IPS-NIHi11 (cell line): ENCODE measurements at regions not wholly inside any gene's neighbourhood (a gene's known extent, or its start where the extent isn't known, plus 50 kb on each side); places are given as distances from the start of the nearest gene placed in this dataset.

Source experiments
- DNase-seq: peaks from one replicate; pipeline ENCODE4 v3.0.0; 2012; ENCODE audit warnings: mixed read lengths, low spot score

- DNase-seq: no peak
Measured at GRCh38 chr4:147054228-147054872, 108.7 kb upstream of the TTC29 start.

DNA sequence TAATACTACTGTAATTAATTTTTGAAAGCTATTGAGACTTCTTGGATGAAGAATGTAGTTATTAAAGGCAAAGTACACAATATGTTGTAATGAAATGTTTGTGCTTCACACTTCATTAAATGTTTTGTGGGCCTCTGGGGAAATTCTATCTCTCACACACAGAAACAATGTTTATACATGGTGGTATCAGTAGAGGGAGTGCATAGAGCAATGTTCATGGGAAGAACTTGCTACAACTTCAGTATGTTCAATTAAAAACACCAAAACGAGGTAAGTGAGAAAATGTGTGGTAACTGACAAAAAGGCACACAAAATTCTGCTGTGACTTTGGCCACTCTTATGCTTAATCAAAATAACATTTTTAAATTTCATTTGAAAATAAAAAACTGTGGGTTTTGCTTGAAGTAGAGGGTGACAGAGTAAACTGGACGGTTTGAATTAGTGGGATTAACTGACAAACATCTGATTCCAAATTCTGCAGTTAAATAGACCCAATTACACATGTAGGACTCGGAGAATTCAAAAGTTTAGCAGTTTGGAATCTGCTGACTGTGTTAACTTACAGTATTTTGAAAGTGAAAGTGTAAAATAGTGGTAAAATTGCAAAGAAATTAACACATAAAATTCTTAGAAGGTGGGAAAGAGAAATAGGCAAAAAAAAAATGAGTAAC, 111.4 kb upstream of the TTC29 start:
- DNase-seq: no peak

DNA sequence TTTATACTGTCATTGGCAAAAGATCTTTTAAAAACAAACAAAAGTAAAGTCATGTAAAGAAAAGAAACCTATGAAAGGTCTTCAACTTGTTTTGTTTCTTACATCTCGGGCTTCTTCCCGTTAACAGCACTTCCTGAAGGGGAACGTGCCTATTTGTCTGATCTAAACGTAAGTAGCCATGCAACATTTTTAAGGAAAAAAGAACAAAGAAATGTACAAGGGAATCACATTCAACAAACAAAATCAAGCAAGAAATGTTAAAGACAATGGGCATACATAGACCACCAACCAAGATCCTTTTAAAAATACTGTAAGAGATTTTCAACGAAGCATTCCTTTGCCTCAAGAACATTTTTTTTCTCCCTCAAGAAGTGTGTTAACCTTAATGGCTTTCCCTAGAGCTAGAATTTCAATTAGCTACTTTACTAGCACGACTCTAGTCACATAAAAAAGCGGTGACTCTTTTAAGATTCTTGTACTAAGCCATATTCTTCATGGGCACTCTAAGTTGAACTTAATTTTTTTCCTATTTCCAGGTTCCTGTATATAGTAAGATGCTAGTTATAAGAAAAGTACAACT, 112.0 kb upstream of the TTC29 start:
- DNase-seq: no peak

- DNase-seq: no peak
Measured at GRCh38 chr4:147059064-147059731, 113.5 kb upstream of the TTC29 start.

GRCh38 chr4:147060151-147060931, 114.7 kb upstream of the TTC29 start:
- DNase-seq: no peak

DNA sequence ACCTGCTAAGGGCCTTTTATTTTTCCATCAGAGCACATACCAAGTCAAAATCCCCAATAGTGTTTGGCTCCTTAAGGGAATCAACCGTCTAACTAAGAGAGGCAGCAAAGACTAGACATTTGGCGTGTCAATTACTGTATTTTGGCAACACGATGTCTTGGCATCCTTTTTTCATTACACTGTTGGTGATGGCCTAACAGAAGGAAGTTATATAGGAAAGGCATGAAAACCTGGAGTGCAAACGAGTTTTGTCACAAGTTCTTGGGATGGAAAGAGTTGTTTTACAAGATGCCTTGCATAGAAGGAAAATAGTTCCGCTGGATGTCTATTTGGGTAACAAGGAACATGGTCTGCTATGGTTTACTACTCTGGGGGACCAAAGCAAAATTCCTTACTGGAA, 119.2 kb upstream of the TTC29 start:
- DNase-seq: no peak

GRCh38 chr4:147068564-147068963, 122.9 kb upstream of the TTC29 start:
- no peak for DNase-seq

- DNase-seq: no peak
Measured at GRCh38 chr4:147071209-147071740, 125.6 kb upstream of the TTC29 start.

- DNase-seq: no peak
Measured at GRCh38 chr4:147076179-147076578, 130.5 kb upstream of the TTC29 start.

- no peak for DNase-seq
Measured at GRCh38 chr4:147076728-147077127, 131.1 kb upstream of the TTC29 start.

DNA sequence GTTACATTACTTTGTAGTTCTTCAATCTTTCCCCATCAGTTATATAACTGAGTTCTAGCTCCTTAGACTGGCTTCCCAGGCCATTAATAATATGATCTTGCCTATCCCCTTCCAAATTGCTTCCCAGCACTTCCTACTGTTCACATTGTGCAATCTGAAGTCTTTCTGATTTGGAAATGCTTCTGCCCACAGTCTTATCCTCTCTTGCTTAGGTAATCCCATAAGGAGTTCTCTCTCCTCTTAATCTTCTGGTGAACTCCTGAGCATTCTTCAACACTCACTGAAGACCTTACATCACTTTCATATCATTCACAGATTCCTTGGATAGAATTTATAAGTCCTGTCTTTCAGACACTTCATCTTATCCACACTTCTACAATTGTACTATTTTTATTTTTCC, 132.7 kb upstream of the TTC29 start:
- no peak for DNase-seq

- DNase-seq: no peak
Measured at GRCh38 chr4:147078875-147079658, 133.4 kb upstream of the TTC29 start.

GRCh38 chr4:147084861-147085260, 139.2 kb upstream of the TTC29 start:
- DNase-seq: no peak

GRCh38 chr4:147085781-147086180, 140.1 kb upstream of the TTC29 start:
- no peak for DNase-seq

GRCh38 chr4:147088146-147088545, 142.5 kb upstream of the TTC29 start:
- no peak for DNase-seq

DNA sequence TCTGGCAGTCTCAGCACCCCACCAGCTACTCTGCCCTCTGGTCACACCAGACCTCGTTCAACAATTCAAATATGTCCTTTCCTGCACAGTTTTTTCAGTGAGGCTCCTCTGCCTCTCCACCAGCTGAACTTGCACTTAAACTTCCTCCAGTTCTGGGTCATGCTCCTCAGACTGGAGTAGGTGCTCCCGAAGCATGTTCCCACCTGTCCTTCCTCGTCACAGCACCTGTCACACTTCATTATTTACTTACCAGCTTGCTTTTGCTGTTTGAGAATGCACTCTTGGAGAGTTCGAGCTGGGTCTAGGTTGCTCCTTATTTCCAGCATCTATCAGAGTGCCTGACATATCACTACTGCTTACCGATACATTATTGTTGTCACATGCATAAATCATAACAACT, 144.8 kb upstream of the TTC29 start:
- no peak for DNase-seq

DNA sequence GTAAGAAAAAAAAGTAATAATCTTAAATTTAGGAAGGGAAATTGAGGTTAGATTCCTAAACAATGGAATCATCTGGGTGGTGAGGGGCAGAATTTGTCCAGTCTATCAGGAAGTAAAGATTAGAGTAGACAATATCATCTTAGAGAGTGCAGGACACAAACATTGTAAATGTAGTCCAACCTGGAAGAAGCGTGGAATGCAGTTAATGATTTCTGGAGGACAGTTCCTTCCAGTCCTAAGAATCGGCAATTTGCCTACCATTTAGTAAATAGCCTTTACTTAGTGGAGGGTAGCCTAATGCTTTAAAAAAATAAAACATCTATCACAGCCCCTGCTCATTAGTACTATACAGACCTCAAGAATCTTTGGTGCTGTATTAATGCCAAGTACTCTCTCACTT, 147.5 kb upstream of the TTC29 start:
- no peak for DNase-seq

DNA sequence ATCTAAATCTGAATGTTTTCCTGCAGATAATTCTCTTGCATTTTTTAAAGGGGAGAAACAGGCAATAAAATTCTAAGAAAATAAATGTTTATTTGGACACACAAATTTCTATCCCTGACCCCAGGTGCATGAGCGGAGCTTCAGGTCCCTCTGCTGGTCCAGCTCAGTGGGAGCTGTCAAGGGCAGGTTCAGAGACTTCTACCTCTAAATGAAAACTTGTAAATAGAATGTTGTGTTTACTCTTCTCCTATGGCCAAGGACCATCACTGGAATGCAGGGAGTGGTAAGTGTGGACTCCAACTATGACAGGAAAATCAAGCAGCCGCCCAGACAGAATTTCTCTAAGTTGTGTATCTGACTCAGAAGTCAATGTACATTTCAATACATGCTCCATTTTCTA, 148.6 kb upstream of the TTC29 start:
- DNase-seq: no peak

GRCh38 chr4:147096667-147097604, 151.3 kb upstream of the TTC29 start:
- DNase-seq: peak; percentile 40

DNA sequence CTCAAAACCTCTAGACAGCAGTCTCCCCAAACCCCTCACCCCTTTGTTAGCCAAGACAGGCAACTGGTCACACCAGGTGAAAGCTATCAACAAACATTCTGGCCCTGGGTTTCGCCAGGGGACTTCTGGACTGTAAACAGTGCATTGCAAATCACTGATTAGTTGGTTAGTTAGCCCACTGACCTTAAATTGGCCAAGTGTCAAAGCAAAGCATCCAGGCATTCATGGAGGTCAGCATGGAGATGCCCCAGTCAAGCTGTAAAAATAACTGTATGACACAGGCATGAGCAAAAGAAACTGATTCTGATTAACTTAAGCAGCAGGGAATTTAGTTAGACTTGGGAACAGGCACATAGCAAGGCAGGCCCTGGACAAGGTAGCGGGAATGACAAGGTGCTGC, 156.0 kb upstream of the TTC29 start:
- DNase-seq: no peak
